HCT116 (cell line): ENCODE measurements at regions not wholly inside any gene's neighbourhood (a gene's known extent, or its start where the extent isn't known, plus 50 kb on each side); places are given as distances from the start of the nearest gene placed in this dataset.

ENCODE experiments used
- ATAC-seq: fragments of 200-7000 bp; cut with Tn5 transposase; 2 replicates; pipeline ENCODE4 v1.9.1; 2020; ENCODE audit warnings: mild to moderate bottlenecking, moderate library complexity
- BruUV-seq: library from RNA; stranded (reverse); fragments of 400-500 nt; replicated peaks from 2 replicates; lab custom pipeline; 2021; lab: Mats Ljungman, UMichigan
- CTCF ChIA-PET: fragments of 300-600 bp; sonication (Branson Sonifier 250); formaldehyde crosslinking; loops from one replicate; lab custom pipeline; 2021; ENCODE audit warnings: antibody characterized with exemption; lab: Charles Lee
- POLR2A ChIA-PET: fragments of 300-600, 350-600 bp; sonication (Branson Sonifier 250); formaldehyde crosslinking; loops from one replicate; lab custom pipeline; 2021; ENCODE audit warnings: antibody characterized with exemption; lab: Charles Lee
- RAD21 ChIA-PET, 2 experiments: fragments of 300-600 bp; sonication (Branson Sonifier 250); formaldehyde crosslinking; loops; one replicate each; lab custom pipeline; 2023; ENCODE audit warnings: low total read pairs in 2 of 2; ENCODE audit not compliant: uncharacterized antibody in 2 of 2, unreplicated experiment in 2 of 2, low non-redundant PET in 1 of 2; lab: Charles Lee
- DNase-seq: peaks from one replicate; pipeline ENCODE4 v3.0.0-alpha.2; 2010; ENCODE audit warnings: low read depth, low spot score
- H2AFZ ChIP-seq: fragments of 200-600 bp; shearing (Covaris generic), sonication (generic); 2 replicates; pipeline ENCODE4 v1.6.1; 2017; ENCODE audit warnings: low read depth, mixed run types, mixed read lengths, antibody characterized with exemption, low read length; ENCODE audit not compliant: poor library complexity, severe bottlenecking
- H3K27ac ChIP-seq: 2 replicates; pipeline ENCODE4 v1.5.1; 2012; ENCODE audit warnings: low read depth, low read length
- H3K27me3 ChIP-seq: fragments of 200-600 bp; sonication (generic); 2 replicates; pipeline ENCODE4 v1.6.1; 2016; ENCODE audit warnings: mixed run types, low read length, mixed read lengths; ENCODE audit not compliant: insufficient read depth
- H3K36me3 ChIP-seq, 2 experiments: fragments of 200-500 bp in 1 of 2; fragments of 200-600 bp in 1 of 2; sonication (Bioruptor generic) in 1 of 2; sonication (generic) in 1 of 2; 2 replicates each; pipeline versions ENCODE4 v1.5.1 to v1.6.1; 2014 to 2016; ENCODE audit warnings: low read length in 2 of 2, inconsistent platforms in 1 of 2, mixed read lengths in 1 of 2, mixed run types in 1 of 2; ENCODE audit not compliant: insufficient read depth in 2 of 2, control insufficient read depth in 1 of 2
- H3K4me1 ChIP-seq, 2 experiments: fragments of 200-600 bp in 1 of 2; sonication (generic) in 1 of 2; 2 replicates each; pipeline versions ENCODE4 v1.5.1 to v1.6.1; 2012 to 2017; ENCODE audit warnings: low read length in 2 of 2, inconsistent platforms in 1 of 2, mild to moderate bottlenecking in 1 of 2, mixed read lengths in 1 of 2, mixed run types in 1 of 2, moderate library complexity in 1 of 2; ENCODE audit not compliant: insufficient read depth in 2 of 2, control insufficient read depth in 1 of 2
- H3K4me2 ChIP-seq: fragments of 200-600 bp; sonication (generic); 2 replicates; pipeline ENCODE4 v1.6.1; 2017; ENCODE audit warnings: mixed run types, low read length, mixed read lengths
- H3K4me3 ChIP-seq, 2 experiments: fragments of 200-600 bp in 1 of 2; sonication (generic) in 1 of 2; replicated peaks in 1 of 2; 2 replicates each; pipeline ENCODE4 v1.5.1; 2011 to 2016; ENCODE audit warnings: low read length in 2 of 2, control low read depth in 1 of 2, low read depth in 1 of 2, mild to moderate bottlenecking in 1 of 2, mixed read lengths in 1 of 2, mixed run types in 1 of 2
- H3K79me2 ChIP-seq: fragments of 200-600 bp; sonication (generic); 2 replicates; pipeline ENCODE4 v1.6.1; 2017; ENCODE audit warnings: mild to moderate bottlenecking, mixed run types, low read length, moderate library complexity, mixed read lengths; ENCODE audit not compliant: insufficient read depth
- H3K9ac ChIP-seq: fragments of 200-600 bp; sonication (generic); 2 replicates; pipeline ENCODE4 v1.6.1; 2016; ENCODE audit warnings: low read length, mixed read lengths
- H3K9me2 ChIP-seq: fragments of 200-600 bp; sonication (generic), shearing (Covaris generic); 2 replicates; pipeline ENCODE4 v1.6.1; 2017; ENCODE audit warnings: mixed run types, mild to moderate bottlenecking, moderate library complexity; ENCODE audit not compliant: insufficient read depth
- H3K9me3 ChIP-seq, 2 experiments: fragments of 200-500 bp in 1 of 2; fragments of 200-600 bp in 1 of 2; sonication (Bioruptor generic) in 1 of 2; sonication (generic) in 1 of 2; 2 replicates each; pipeline ENCODE4 v1.6.1; 2014 to 2017; ENCODE audit warnings: low read length in 2 of 2, mixed read lengths in 2 of 2, inconsistent platforms in 1 of 2, low read depth in 1 of 2, mild to moderate bottlenecking in 1 of 2, mixed run types in 1 of 2, moderate library complexity in 1 of 2; ENCODE audit not compliant: control insufficient read depth in 1 of 2, insufficient read depth in 1 of 2
- H4K20me1 ChIP-seq: fragments of 200-600 bp; sonication (generic), shearing (Covaris generic); 2 replicates; pipeline ENCODE4 v1.6.1; 2017; ENCODE audit warnings: mixed run types, mild to moderate bottlenecking, moderate library complexity; ENCODE audit not compliant: insufficient read depth
- CBX3 ChIP-seq: IDR thresholded peaks from 2 replicates; pipeline ENCODE4 v1.6.1; 2012; ENCODE audit warnings: low read depth
- EZH2 ChIP-seq: fragments of 200-600 bp; sonication (generic); IDR thresholded peaks from 2 replicates; pipeline ENCODE4 v1.6.1; 2017; ENCODE audit warnings: antibody characterized with exemption, mixed run types
- EZH2phosphoT487 ChIP-seq: fragments of 200-600 bp; IDR thresholded peaks from 2 replicates; pipeline ENCODE4 v1.6.1; 2018; ENCODE audit warnings: antibody characterized with exemption, borderline replicate concordance
- FOSL1 ChIP-seq: IDR thresholded peaks from 2 replicates; pipeline ENCODE4 v1.6.1; 2012; ENCODE audit warnings: low read depth
- MAX ChIP-seq: IDR thresholded peaks from 2 replicates; pipeline ENCODE4 v1.6.1; 2012
- POLR2A ChIP-seq: IDR thresholded peaks from 2 replicates; pipeline ENCODE4 v1.7.0; 2011; ENCODE audit warnings: borderline replicate concordance; ENCODE audit not compliant: insufficient read depth, insufficient read length; ENCODE audit errors: extremely low read depth
- YY1 ChIP-seq: IDR thresholded peaks from 2 replicates; pipeline ENCODE4 v1.6.1; 2011; ENCODE audit warnings: low read length, low read depth, moderate library complexity, mild to moderate bottlenecking; ENCODE audit not compliant: insufficient replicate concordance; ENCODE audit errors: extremely low read depth
- ZBTB33 ChIP-seq: IDR thresholded peaks from 2 replicates; pipeline ENCODE4 v1.6.1; 2011; ENCODE audit warnings: mild to moderate bottlenecking, low read length, moderate library complexity; ENCODE audit not compliant: insufficient replicate concordance; ENCODE audit errors: extremely low read depth
- ZNF274 ChIP-seq: fragments of 200-500 bp; sonication (Bioruptor generic); IDR thresholded peaks from 2 replicates; pipeline ENCODE4 v1.6.1; 2014; ENCODE audit warnings: mild to moderate bottlenecking, low read depth, low read length, inconsistent platforms
- intact Hi-C: fragments of 100-400 bp; cut with micrococcal nuclease; formaldehyde crosslinking; loops from 2 replicates; pipeline ENCODE4 v1.10.0; 2022

GRCh38 chr4:128735714-128736113, 73.8 kb upstream of the JADE1 start:
- Histone ChIP-seq H3K9ac (no peak overlapping the region), H3K36me3 (no peaks in the 10 kb centered on the region), H4K20me1 (no peaks in the 10 kb centered on the region), H3K4me3 (no peak overlapping the region), H3K4me2 (no peak overlapping the region), H2AFZ (no peak overlapping the region), H3K79me2 (no peaks in the 10 kb centered on the region), H3K27me3 (no peaks in the 10 kb centered on the region), H3K9me3 (no peaks in the 10 kb centered on the region), H3K4me1 (no peaks in the 10 kb centered on the region), H3K27ac (no peak overlapping the region), H3K9me2 (no peaks in the 10 kb centered on the region)
- TF ChIP-seq POLR2A, result no peak
- TF ChIP-seq MAX, result no peak
- no peak for TF ChIP-seq EZH2
- TF ChIP-seq ZNF274, result no peak
- TF ChIP-seq FOSL1, result no peak
- TF ChIP-seq YY1, result no peak
- TF ChIP-seq EZH2phosphoT487, result no peak
- no peak for TF ChIP-seq ZBTB33
- no peak for TF ChIP-seq CBX3
- ATAC-seq (no peak), DNase-seq (no peak)
- ChIA-PET POLR2A (no interaction called here), CTCF (no interaction called here), RAD21 (no interaction called here)
- no TSS peak for BruUV-seq
- intact Hi-C loops, result no loop called here
